HG03521 (cell line): ENCODE measurements at regions not wholly inside any gene's neighbourhood (a gene's known extent, or its start where the extent isn't known, plus 50 kb on each side); places are given as distances from the start of the nearest gene placed in this dataset.
A peak's percentile ranks its signal among the peaks of the same experiment; 100 is the strongest.
"Not testable (repeated sequence)": the region's sequence is repeated elsewhere in the genome, so short reads cannot be mapped to it uniquely, and the experiment has no call there.

Source experiments
- ATAC-seq: cut with Tn5 transposase; IDR thresholded peaks from one replicate; pipeline ENCODE4 v1.9.1; 2021; ENCODE audit warnings: mild to moderate bottlenecking, moderate library complexity; ENCODE audit not compliant: unreplicated experiment

DNA sequence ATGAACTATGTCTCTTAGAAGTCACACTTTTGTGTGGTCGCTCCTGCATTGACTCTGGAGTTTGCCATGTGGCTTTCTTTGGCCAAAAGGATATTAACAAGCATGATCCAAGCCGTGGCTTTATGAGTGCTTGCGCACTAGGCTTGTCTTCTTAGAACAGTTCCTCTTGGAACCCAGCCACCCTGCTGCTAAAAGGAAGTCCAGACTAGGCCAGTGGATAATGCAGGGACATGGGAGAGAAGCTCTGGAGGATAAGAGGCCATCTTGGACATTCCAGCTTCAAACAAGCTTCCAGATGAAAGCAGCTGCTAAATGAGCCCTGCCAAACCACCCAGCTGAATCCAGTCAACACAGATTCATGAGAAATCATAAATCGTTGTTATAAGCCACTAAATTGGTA lies 346.4 kb downstream of the CDC5L start:
- no peak for ATAC-seq

DNA sequence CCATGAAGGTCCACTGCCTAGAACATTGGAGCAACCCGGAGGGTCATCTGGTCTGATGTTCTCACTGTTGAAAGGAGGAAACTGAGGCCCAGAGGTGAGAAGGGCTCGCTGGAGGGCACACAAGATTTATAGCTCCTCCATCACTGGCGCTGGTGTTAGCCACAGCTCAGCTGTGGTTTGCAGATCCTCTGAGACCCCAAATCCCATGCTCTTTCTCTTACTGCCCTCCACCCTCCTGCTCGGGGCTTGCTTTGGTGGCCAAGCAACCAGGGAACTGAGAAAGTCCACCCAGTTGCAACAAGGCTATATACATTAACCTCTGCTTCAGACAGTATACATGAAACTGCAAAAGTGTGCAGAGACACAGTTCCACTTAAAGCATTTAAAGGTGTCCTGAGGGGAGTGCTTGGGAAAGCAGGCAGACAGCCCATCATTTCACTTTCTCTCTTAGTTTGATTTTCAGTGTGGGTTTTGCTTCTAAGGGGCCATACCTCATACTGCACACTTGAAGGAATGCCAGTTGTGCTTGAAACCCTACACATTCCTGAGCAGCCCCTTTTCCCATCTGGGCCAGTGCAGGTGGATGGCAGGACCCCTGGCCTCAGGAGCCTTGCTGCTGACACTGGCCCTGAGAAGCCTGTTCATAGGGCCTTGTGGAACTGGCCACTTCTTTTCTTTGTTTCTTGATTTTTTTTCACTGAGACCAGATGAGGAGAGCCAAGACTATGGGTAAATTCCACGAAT lies 347.6 kb downstream of the CDC5L start:
- peak; percentile 9 for ATAC-seq

GRCh38 chr6:44735630-44735963 lies 348.1 kb downstream of the CDC5L start:
- peak; percentile 42 for ATAC-seq

DNA sequence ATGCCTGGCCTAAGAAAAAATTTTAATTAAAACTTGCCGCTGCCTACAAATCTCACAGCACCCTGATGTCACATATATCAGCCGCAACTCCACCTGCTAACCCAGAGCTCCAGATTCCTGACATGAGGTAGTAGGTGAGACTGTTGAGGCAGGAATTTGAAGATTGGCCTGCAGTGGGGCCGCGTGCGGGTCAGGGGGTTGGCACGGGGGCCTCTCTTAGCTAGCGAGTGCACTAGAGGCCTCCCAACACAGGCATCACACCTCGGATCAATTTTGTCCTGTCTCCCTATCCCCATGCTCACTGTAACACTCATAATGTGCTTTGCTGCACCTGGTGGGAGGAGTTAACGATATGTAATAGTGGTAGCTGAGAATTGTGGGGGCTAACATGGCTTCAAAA lies 349.8 kb downstream of the CDC5L start:
- ATAC-seq: no peak

DNA sequence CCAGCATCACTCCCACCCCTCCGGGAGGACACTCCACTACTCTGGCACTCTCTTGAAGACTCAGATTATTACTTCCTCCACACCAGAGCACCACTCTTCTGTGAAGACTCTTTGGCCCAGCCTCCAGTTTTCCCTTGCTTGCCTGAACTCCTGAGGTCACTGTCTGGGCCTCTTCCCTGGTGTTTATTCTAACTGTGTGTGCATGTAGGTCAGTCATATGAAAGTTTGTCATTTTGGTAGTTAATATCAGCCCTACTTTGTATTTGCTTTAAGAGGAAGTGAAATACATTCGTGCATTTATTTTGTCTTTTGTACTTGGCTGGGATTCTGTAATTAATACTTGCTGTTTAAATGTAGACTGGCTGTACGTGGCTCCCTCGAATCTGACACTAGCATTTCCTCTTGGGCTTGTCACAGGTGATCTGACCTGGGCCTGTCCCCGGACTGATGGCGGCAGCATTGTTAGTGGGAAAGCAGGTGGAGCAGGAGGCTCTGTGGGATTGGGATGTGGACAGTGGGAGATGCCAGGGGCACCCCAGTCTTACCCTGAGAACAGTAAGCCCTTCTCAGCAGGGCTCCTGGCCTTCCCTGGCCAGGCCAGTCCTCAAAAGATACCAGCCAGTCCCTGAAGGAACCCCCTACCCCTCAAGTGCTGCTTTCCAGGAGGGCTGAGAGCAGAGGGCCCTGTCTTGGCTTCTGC lies 350.5 kb downstream of the CDC5L start:
- ATAC-seq: no peak

- ATAC-seq: no peak
Observed at GRCh38 chr6:44738601-44739146, 351.2 kb downstream of the CDC5L start.

DNA sequence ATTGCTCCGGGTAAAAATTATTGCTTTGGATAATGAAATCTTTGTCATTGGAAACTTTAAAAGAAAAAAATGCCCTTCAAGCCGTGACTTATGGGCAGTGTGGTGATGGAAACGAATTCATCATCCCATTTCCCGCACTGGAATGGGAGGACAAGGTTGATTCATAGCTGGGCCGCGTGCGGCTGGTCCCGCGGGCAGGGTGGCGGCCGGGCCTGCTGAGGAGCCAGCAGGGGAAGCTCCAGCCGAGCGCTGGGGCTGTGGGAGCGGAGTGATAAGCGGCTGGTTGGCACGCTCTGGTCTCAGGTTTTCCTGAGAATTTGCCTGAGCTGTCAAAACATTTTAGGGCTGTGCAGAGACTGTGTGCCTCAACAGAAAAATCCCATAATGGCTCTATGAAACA lies 351.7 kb downstream of the CDC5L start:
- no peak for ATAC-seq

GRCh38 chr6:44740566-44741120 lies 353.1 kb downstream of the CDC5L start:
- no peak for ATAC-seq

DNA sequence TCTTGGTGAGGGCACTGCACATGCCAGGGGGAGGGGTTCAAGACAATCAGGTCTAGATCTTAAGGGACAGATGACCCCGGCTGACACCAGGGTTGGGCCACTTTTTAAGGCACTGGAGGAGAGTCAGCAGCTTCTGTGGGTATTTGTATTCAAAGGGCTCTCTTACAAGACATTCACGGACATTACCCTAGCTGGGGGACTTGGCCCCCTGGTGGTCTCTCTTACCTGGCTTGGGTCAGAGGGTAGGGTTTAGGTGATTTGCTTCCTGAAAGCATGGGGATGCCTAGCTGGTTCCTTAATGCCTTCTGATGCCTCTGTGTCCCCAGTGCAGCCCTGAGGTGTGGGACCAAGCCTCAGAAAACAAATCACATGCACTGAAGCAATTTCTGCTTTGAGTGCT lies 354.7 kb downstream of the CDC5L start:
- ATAC-seq: no peak

DNA sequence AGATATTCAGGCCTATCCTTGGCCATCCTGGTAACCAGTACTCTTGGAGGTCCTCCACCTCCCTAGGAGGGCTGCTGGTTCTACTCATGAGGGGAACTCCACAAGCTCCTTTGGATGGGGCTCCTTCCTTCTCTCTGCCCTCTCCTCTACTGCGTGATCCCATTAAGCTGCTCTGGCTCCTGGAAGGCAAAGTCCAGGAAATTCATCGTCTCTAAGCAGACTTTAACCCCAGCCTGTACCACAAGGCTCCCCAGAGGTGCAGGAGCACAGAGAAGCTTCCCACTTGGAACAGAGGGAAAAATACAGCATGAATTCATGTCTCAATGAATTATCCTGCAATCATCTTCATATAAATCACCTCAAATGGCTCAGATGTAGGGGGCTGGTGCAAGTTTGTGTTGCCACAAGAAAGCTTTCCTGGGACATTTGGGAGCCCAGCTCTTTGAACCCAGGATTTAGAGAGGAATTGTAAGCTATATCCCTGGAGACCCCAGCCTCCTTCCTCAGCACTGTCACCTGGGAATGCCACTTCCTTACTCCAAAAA lies 355.4 kb downstream of the CDC5L start:
- no peak for ATAC-seq

DNA sequence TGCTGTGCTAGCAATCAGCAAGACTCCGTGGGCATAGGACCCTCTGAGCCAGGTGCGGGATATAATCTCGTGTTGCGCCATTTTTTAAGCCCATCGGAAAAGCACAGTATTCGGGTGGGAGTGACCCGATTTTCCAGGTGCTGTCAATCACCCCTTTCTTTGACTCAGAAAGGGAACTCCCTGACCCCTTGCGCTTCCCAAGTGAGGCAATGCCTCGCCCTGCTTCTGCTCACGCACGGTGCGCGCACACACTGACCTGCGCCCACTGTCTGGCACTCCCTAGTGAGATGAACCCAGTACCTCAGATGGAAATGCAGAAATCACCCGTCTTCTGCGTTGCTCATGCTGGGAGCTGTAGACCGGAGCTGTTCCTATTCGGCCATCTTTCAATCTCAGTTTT lies 372.6 kb downstream of the CDC5L start:
- not testable (repeated sequence) for ATAC-seq

GRCh38 chr6:44761046-44761445 lies 373.5 kb downstream of the CDC5L start:
- no peak for ATAC-seq

GRCh38 chr6:44762496-44762895 lies 375.0 kb downstream of the CDC5L start:
- no peak for ATAC-seq

DNA sequence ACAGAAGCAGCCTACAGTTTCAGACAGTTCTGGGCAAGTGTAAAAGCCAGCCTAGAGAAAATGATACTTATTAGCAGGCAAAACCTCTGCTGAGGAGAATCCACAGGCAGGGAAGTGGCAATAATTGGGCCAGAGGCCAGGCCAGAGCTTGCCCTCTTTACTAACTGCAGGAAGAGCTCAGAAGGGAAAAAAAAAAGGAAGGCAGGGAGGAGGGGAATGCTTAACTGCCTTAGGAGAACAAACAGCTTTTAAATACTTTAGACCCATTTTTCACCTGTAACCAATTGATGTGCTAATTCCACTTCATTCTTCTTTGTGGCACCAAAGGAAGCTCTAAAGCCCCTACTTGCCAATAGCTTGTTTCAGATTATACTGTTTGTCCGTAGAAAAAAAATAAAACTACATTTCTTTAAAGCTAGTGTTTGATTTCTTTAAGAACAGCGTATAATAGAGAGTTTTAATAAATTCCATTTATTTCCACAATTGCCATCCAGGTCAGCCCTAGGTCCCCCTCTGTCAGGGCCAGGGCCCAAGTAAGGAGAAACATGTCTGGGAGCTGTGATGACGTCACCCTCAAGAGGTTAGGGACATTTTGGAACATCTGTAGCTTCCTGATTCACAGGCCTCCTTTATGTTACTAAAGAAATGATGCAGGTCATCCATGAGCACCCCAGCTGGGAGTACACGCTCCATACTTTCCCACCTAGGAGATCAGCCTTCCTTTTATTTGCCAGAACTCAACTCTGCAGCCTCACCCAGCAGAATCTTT lies 384.3 kb downstream of the CDC5L start:
- no peak for ATAC-seq

GRCh38 chr6:44772838-44773237 lies 385.3 kb downstream of the CDC5L start:
- no peak for ATAC-seq

GRCh38 chr6:44775121-44775520 lies 387.6 kb downstream of the CDC5L start:
- no peak for ATAC-seq

GRCh38 chr6:44776344-44776743 lies 388.8 kb downstream of the CDC5L start:
- no peak for ATAC-seq

DNA sequence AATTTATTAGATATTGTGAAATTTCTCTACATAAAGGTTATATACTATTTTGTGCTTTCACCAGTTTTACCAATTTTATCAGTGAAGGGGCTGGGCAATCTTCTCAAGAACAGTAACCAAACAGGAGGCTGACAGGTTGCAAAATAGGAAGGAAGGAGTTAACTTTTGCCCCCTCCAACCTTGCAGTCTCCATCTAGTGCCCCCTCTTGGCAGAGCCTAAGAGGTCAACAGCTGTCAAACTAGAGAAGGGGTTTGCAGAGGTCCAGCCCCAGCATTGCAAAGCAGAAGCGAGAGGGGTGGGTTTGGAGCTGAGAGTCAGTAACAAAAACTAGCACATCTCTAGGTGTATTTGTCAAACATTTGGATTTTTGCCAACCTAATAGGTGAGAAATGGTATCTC lies 391.0 kb downstream of the CDC5L start:
- ATAC-seq: no peak
